ENCODE measurements at regions not wholly inside any gene's neighbourhood (a gene's known extent, or its start where the extent isn't known, plus 50 kb on each side); places are given as distances from the start of the nearest gene placed in this dataset.

- DNase-seq (ENCODE audit: low read depth in 1 of 2, low spot score in 1 of 2), result peak; percentile 44 to 51
These were observed 1392.4 kb upstream of the TMEM132C start for GRCh38 chr12:126874427-126875026.

- no peak for DNase-seq (ENCODE audit: low read depth in 1 of 2, low spot score in 1 of 2)
These were observed 1387.1 kb upstream of the TMEM132C start for GRCh38 chr12:126879842-126880241.

- no peak for DNase-seq (ENCODE audit: low read depth in 1 of 2, low spot score in 1 of 2)
These were observed 1383.3 kb upstream of the TMEM132C start for GRCh38 chr12:126883697-126884096.

GRCh38 chr12:126889501-126889900 lies 1377.5 kb upstream of the TMEM132C start:
- DNase-seq (ENCODE audit: low read depth in 1 of 2, low spot score in 1 of 2), result no peak

- DNase-seq (ENCODE audit: low read depth in 1 of 2, low spot score in 1 of 2), result no peak
These were observed 1376.9 kb upstream of the TMEM132C start for GRCh38 chr12:126890097-126890496.

GRCh38 chr12:126891789-126892188 lies 1375.2 kb upstream of the TMEM132C start:
- no peak for DNase-seq (ENCODE audit: low read depth in 1 of 2, low spot score in 1 of 2)

GRCh38 chr12:126895951-126896913 lies 1370.7 kb upstream of the TMEM132C start:
- DNase-seq (ENCODE audit: low read depth in 1 of 2, low spot score in 1 of 2), result no peak

GRCh38 chr12:126897102-126897501 lies 1369.9 kb upstream of the TMEM132C start:
- DNase-seq (ENCODE audit: low read depth in 1 of 2, low spot score in 1 of 2), result no peak

GRCh38 chr12:126897778-126898177 lies 1369.2 kb upstream of the TMEM132C start:
- DNase-seq (ENCODE audit: low read depth in 1 of 2, low spot score in 1 of 2), result no peak

GRCh38 chr12:126898562-126898961 lies 1368.4 kb upstream of the TMEM132C start:
- DNase-seq (ENCODE audit: low read depth in 1 of 2, low spot score in 1 of 2), result no peak

GRCh38 chr12:126899926-126900792 lies 1366.8 kb upstream of the TMEM132C start:
- DNase-seq (ENCODE audit: low read depth in 1 of 2, low spot score in 1 of 2), result no peak

- DNase-seq (ENCODE audit: low read depth in 1 of 2, low spot score in 1 of 2), result no peak
These were observed 1363.7 kb upstream of the TMEM132C start for GRCh38 chr12:126903027-126903876.

GRCh38 chr12:126905752-126906151 lies 1361.2 kb upstream of the TMEM132C start:
- DNase-seq (ENCODE audit: low read depth in 1 of 2, low spot score in 1 of 2), result no peak

- DNase-seq (ENCODE audit: low read depth in 1 of 2, low spot score in 1 of 2), result no peak
These were observed 1358.8 kb upstream of the TMEM132C start for GRCh38 chr12:126907900-126908764.

- no peak for DNase-seq (ENCODE audit: low read depth in 1 of 2, low spot score in 1 of 2)
These were observed 1358.2 kb upstream of the TMEM132C start for GRCh38 chr12:126908765-126909142.

GRCh38 chr12:126910570-126910969 lies 1356.4 kb upstream of the TMEM132C start:
- DNase-seq (ENCODE audit: low read depth in 1 of 2, low spot score in 1 of 2), result no peak

- no peak for DNase-seq (ENCODE audit: low read depth in 1 of 2, low spot score in 1 of 2)
These were observed 1354.9 kb upstream of the TMEM132C start for GRCh38 chr12:126912111-126912510.

- DNase-seq (ENCODE audit: low read depth in 1 of 2, low spot score in 1 of 2), result no peak
These were observed 1352.7 kb upstream of the TMEM132C start for GRCh38 chr12:126914170-126914793.

- no peak for DNase-seq (ENCODE audit: low read depth in 1 of 2, low spot score in 1 of 2)
These were observed 1351.7 kb upstream of the TMEM132C start for GRCh38 chr12:126915309-126915708.
